AG04450 (cell line): ENCODE measurements at regions not wholly inside any gene's neighbourhood (a gene's known extent, or its start where the extent isn't known, plus 50 kb on each side); places are given as distances from the start of the nearest gene placed in this dataset.
"Not testable (repeated sequence)": the region's sequence is repeated elsewhere in the genome, so short reads cannot be mapped to it uniquely, and the experiment has no call there.

Experiments
- CTCF ChIA-PET: fragments of 300-600, 350-600 bp; formaldehyde crosslinking; extraction: SDS; loops from one replicate; lab custom pipeline; 2022; ENCODE audit warnings: antibody characterized with exemption, inconsistent platforms; lab: Charles Lee
- POLR2A ChIA-PET: fragments of 350-600 bp; formaldehyde crosslinking; extraction: SDS; loops from one replicate; lab custom pipeline; 2021; ENCODE audit warnings: antibody characterized with exemption, inconsistent platforms; lab: Yijun Ruan, JAX
- DNase-seq: peaks from one replicate; pipeline ENCODE4 v3.0.0-alpha.2; 2011; ENCODE audit warnings: low read depth, low spot score
- H3K27ac ChIP-seq: one replicate; pipeline ENCODE4 v1.5.1; 2012; ENCODE audit warnings: low read depth, low read length, control low read depth
- H3K27me3 ChIP-seq: one replicate; pipeline ENCODE4 v1.6.0; 2012; ENCODE audit warnings: low read length; ENCODE audit not compliant: control insufficient read depth, insufficient read depth
- H3K4me3 ChIP-seq: 2 replicates; pipeline ENCODE4 v1.5.1; 2011; ENCODE audit warnings: mild to moderate bottlenecking, low read depth, low read length, control low read depth
- H3K9me3 ChIP-seq: 2 replicates; pipeline ENCODE4 v1.5.1; 2012; ENCODE audit warnings: low read length; ENCODE audit not compliant: control insufficient read depth, insufficient read depth
- TF ChIP-seq, protein P1 (sequence below): IDR thresholded peaks from 2 replicates; pipeline ENCODE4 v1.5.1; 2011; ENCODE audit warnings: low read depth, low read length, control low read depth, inconsistent platforms

DNA sequence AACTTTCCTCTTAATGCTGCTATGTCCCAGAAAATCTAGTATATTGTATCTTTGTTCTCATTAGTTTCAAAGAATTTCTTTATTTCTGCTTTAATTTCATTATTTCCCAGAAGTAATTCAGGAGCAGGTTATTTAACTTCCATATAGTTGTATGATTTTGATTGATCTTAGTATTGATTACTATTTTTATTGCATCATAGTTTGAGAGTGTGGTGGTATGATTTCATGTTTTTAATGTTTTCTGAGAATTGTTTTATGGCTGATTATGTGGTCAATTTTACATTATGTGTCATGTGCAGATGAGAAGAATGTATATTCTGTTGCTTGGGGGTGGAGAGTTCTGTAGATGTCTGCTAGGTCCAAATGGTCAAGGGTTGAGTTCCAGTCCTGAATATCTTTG lies 425.6 kb upstream of the RORB start:
- no peak overlapping the region for H3K4me3 ChIP-seq

DNA sequence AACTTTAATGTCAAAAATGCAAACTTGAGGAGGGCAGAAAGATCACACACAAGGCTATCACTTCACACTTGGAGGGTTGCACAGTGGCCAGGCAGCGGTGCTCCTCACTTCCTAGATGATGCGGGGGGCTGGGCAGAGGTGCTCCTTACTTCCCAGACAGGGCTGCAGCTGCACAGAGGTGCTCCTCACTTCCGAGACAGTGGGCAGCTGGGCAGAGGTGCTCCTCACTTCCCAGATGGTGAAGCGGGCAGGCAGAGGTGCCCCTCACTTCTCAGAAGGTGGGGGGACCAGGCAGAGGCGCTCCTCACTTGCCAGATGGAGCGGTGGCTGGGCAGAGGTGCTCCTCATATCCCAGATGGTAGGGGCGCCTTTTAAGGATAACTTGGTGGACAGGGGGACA lies 423.2 kb upstream of the RORB start:
- Histone ChIP-seq H3K9me3 (peaks cover 18% of the 10 kb centered on the region), H3K4me3 (no peak overlapping the region), H3K27me3 (no peaks in the 10 kb centered on the region), H3K27ac (no peak overlapping the region)
- no peak for DNase-seq
- CTCF ChIA-PET = no interaction called here
- TF ChIP-seq, protein P1, sequence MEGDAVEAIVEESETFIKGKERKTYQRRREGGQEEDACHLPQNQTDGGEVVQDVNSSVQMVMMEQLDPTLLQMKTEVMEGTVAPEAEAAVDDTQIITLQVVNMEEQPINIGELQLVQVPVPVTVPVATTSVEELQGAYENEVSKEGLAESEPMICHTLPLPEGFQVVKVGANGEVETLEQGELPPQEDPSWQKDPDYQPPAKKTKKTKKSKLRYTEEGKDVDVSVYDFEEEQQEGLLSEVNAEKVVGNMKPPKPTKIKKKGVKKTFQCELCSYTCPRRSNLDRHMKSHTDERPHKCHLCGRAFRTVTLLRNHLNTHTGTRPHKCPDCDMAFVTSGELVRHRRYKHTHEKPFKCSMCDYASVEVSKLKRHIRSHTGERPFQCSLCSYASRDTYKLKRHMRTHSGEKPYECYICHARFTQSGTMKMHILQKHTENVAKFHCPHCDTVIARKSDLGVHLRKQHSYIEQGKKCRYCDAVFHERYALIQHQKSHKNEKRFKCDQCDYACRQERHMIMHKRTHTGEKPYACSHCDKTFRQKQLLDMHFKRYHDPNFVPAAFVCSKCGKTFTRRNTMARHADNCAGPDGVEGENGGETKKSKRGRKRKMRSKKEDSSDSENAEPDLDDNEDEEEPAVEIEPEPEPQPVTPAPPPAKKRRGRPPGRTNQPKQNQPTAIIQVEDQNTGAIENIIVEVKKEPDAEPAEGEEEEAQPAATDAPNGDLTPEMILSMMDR = no peak
- POLR2A ChIA-PET = no interaction called here

More for the DNA sequence above, 425.6 kb upstream of the RORB start:
- Histone ChIP-seq H3K27ac (no peak overlapping the region), H3K9me3 (peaks cover 7% of the 10 kb centered on the region), H3K27me3 (no peaks in the 10 kb centered on the region)
- ChIA-PET CTCF (no interaction called here), POLR2A (no interaction called here)
- no peak for DNase-seq
- TF ChIP-seq, protein P1 = no peak

DNA sequence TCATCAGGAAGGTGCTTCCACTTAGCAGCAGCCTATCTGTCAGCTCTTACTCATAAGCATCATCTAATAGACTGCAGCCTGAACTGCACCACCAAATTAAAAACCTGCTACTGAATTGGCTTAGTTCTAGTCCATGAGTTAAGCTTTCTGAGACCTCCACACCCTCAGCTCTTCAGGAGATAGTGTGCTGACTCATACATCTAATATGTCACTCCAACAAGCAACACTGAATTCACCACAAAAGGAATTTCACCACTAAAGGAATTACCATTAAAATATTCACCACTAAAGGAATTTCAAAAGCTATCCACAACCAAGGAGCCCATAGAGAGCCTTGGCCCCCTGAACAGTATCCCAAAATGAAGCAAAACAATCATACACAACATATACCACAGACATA lies 418.5 kb upstream of the RORB start:
- H3K4me3 ChIP-seq = no peak overlapping the region
- no peak overlapping the region for H3K27ac ChIP-seq
- no peak for DNase-seq
- H3K9me3 ChIP-seq = peaks cover 18% of the 10 kb centered on the region
- TF ChIP-seq, protein P1 = no peak
- ChIA-PET POLR2A (no interaction called here), CTCF (no interaction called here)
- H3K27me3 ChIP-seq = no peaks in the 10 kb centered on the region

DNA sequence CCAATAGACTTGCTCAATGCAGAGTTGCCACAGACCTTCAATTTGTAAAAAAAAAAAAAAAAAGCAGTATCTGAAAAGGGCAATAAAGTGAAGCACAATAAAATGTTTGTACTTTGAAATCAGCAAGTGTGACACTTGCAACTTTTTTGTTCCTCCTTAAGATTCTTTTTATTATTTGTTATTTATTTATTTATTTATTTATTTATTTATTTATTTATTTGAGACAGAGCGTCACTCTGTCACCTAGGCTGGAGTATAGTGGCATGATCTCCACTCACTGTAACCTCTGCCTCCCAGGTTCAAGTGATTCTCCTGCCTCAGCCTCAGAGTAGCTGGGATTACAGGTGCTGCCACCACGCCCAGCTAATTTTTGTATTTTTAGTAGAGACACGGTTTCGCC lies 416.5 kb upstream of the RORB start:
- POLR2A ChIA-PET, CTCF ChIA-PET, H3K27me3 ChIP-seq: not testable (repeated sequence)

DNA sequence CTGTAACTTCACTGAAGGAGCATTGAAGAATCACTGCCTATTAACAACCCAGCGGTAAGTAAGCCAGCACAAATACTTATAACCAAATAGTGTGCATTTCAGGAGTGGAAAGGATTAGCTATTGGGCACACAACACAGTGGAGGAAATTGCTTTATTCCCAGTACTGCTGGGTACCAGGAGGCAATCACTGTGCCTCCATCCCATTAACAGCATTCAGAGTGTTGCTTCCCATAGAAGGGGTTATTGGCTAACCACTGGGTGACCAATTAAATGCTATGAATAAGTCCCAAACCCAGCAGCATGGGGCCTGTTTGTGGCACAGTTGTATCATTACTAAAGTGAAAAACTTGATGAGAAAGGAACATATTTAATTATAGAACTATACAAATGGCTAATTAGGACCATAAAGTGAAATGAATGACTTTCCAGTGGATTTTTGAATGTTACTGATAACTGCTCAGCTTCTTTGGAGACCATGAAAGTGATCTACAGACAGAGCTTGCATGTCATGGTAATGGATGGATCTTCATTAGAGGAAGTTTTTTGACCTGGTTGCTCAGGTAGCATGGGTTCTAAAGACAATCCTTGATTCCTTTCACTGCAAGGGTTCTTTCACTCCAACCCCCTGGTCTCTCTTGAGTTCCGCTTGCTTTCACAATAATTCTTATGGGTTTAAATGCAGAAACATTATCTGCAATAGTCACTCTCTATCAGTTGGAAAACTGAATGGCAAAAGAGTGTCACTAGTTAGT lies 413.3 kb upstream of the RORB start:
- POLR2A ChIA-PET = no interaction called here
- Histone ChIP-seq H3K4me3 (no peak overlapping the region), H3K27ac (no peak overlapping the region), H3K27me3 (no peaks in the 10 kb centered on the region), H3K9me3 (no peaks in the 10 kb centered on the region)
- TF ChIP-seq, protein P1 = no peak
- no peak for DNase-seq
- CTCF ChIA-PET = no interaction called here

More for the DNA sequence above, 416.5 kb upstream of the RORB start:
- H3K9me3 ChIP-seq = peaks cover 10% of the 10 kb centered on the region; the same call in 1 of the 2 replicates
- not testable (repeated sequence) for H3K4me3 ChIP-seq, H3K27ac ChIP-seq, DNase-seq

DNA sequence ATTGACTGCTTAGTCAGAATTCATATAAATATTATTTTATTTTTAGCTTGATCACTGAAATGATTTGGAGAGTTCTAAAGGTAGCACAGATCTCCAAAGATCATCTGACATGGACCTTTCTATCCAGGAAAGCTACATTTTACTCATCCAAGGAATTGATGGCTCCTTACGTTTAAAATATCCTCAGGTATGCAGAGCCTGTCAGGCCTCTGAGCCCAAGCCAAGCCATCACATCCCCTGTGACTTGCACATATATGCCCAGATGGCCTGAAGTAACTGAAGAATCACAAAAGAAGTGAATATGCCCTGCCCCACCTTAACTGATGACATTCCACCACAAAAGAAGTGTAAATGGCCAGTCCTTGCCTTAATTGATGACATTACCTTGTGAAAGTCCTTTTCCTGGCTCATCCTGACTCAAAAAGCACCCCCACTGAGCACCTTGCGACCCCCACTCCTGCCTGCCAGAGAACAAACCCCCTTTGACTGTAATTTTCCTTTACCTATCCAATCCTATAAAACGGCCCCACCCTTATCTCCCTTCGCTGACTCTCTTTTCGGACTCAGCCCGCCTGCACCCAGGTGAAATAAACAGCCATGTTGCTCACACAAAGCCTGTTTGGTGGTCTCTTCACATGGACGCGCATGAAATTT lies 411.6 kb upstream of the RORB start:
- DNase-seq, H3K9me3 ChIP-seq, H3K4me3 ChIP-seq, H3K27me3 ChIP-seq, POLR2A ChIA-PET, H3K27ac ChIP-seq, CTCF ChIA-PET: not testable (repeated sequence)

DNA sequence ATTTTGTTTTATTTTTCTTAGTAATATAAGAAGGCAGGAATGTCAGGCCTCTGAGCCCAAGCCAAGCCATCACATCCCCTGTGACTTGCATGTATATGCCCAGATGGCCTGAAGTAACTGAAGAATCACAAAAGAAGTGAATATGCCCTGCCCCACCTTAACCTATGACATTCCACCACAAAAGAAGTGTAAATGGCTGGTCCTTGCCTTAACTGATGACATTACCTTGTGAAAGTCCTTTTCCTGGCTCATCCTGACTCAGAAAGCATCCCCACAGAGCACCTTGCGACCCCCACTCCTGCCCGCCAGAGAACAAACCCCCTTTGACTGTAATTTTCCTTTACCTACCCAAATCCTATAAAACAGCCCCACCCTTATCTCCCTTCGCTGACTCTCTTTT lies 406.2 kb upstream of the RORB start:
- H3K27ac ChIP-seq, H3K9me3 ChIP-seq, POLR2A ChIA-PET, CTCF ChIA-PET, H3K4me3 ChIP-seq, DNase-seq, H3K27me3 ChIP-seq: not testable (repeated sequence)
